ENCODE measurements at regions not wholly inside any gene's neighbourhood (a gene's known extent, or its start where the extent isn't known, plus 50 kb on each side); places are given as distances from the start of the nearest gene placed in this dataset.

DNA sequence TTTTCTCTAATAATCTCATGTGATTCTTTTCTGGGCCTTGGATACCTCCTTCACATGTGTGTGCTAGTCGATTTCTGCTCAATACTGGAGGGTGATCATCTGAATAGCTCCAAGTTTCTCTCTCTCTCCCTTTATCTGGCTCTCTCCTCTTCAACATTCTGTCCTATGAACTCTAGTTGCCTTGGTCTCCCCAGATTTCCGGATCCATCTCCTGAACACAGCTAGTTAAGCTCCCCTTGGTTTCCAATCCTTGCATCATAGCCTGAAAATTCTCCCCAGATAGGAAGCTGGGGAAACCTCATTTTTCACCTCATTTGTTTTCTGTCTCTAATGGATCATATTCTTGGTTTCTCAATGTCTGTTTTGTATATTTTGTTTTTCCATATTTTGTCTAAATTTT lies 832.3 kb downstream of the MTRR start:
- Histone ChIP-seq H3K9me3 (replicated peaks; ENCODE audit: control insufficient read depth, insufficient read depth, low read length) (no peaks in the 10 kb centered on the region), H3K4me2 (ENCODE audit: control insufficient read depth, insufficient read depth) (no peak overlapping the region), H3K27ac (ENCODE audit: control insufficient read depth, insufficient read depth) (no peak overlapping the region), H3K4me1 (ENCODE audit: control insufficient read depth, insufficient read depth, low read length) (no peaks in the 10 kb centered on the region), H3K4me3 (no peak overlapping the region), H2AFZ (ENCODE audit: control insufficient read depth, low read depth, low read length) (no peak overlapping the region), H4K20me1 (ENCODE audit: control insufficient read depth, insufficient read depth) (no peaks in the 10 kb centered on the region), H3K27me3 (replicated peaks in 1 of 2; ENCODE audit: control insufficient read depth in 2 of 2, insufficient read depth in 2 of 2, low read length in 1 of 2) (no peaks in the 10 kb centered on the region), H3K36me3 (ENCODE audit: control insufficient read depth in 2 of 2, insufficient read depth in 2 of 2, low read length in 1 of 2) (no peaks in the 10 kb centered on the region), H3K9ac (ENCODE audit: control insufficient read depth, insufficient read depth, low read length) (no peak overlapping the region), H3K79me2 (ENCODE audit: control insufficient read depth, insufficient read depth, low read length) (no peaks in the 10 kb centered on the region)
- intact Hi-C loops (cut with micrococcal nuclease; ENCODE audit: unreplicated experiment) = no loop called here
- BruUV-seq (replicated peaks) = no TSS peak
- FAIRE-seq (no peak), DNase-seq (ENCODE audit: low read depth, low spot score) (no peak), ATAC-seq (no peak)
- ChIA-PET SMC1A (ENCODE audit: uncharacterized antibody, unreplicated experiment) (no interaction called here), CTCF (interaction anchor here (0.6 kb wide), 1 partner anchor 10 kb away, joined by 3 read pairs; no protein-coding TSS in a partner anchor), RAD21 (ENCODE audit: unreplicated experiment) (no interaction called here), POLR2A (no interaction called here)
- TF ChIP-seq REST (IDR thresholded peaks at IDR 0.05; ENCODE audit: low read depth, low read length) = no peak
- TF ChIP-seq ZNF24 (IDR thresholded peaks at IDR 0.05) = no peak
- no peak for TF ChIP-seq ZBED1 (IDR thresholded peaks at IDR 0.05; ENCODE audit: borderline replicate concordance)
- no peak for TF ChIP-seq FOXK2 (IDR thresholded peaks at IDR 0.05)
- TF ChIP-seq MXI1 (IDR thresholded peaks at IDR 0.05; ENCODE audit: low read depth, low read length) = no peak
- no peak for TF ChIP-seq MYC (IDR thresholded peaks at IDR 0.05; ENCODE audit: insufficient read depth, insufficient read length, insufficient replicate concordance, low read length, severe bottlenecking)
- no peak for TF ChIP-seq CHD2 (IDR thresholded peaks at IDR 0.05; ENCODE audit: borderline replicate concordance, low read depth, low read length)
- no peak for TF ChIP-seq STAT1 (conservative IDR thresholded peaks at IDR 0.05)
- no peak for TF ChIP-seq SPI1 (IDR thresholded peaks at IDR 0.05; ENCODE audit: borderline replicate concordance, insufficient read depth, low read depth, low read length)
- TF ChIP-seq, protein P1, sequence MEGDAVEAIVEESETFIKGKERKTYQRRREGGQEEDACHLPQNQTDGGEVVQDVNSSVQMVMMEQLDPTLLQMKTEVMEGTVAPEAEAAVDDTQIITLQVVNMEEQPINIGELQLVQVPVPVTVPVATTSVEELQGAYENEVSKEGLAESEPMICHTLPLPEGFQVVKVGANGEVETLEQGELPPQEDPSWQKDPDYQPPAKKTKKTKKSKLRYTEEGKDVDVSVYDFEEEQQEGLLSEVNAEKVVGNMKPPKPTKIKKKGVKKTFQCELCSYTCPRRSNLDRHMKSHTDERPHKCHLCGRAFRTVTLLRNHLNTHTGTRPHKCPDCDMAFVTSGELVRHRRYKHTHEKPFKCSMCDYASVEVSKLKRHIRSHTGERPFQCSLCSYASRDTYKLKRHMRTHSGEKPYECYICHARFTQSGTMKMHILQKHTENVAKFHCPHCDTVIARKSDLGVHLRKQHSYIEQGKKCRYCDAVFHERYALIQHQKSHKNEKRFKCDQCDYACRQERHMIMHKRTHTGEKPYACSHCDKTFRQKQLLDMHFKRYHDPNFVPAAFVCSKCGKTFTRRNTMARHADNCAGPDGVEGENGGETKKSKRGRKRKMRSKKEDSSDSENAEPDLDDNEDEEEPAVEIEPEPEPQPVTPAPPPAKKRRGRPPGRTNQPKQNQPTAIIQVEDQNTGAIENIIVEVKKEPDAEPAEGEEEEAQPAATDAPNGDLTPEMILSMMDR (IDR thresholded peaks at IDR 0.05 in 2 of 3, conservative IDR thresholded peaks at IDR 0.05 in 1 of 3; ENCODE audit: control insufficient read depth in 2 of 3, extremely low read depth in 1 of 3, insufficient read depth in 1 of 3, low read depth in 3 of 3, low read length in 3 of 3) = no peak
- TF ChIP-seq ZZZ3 (IDR thresholded peaks at IDR 0.05; ENCODE audit: control insufficient read depth, insufficient read length, low read depth) = no peak
- TF ChIP-seq CUX1 (IDR thresholded peaks at IDR 0.05; ENCODE audit: insufficient replicate concordance, low read depth, low read length) = no peak
- TF ChIP-seq ATF3 (IDR thresholded peaks at IDR 0.05; ENCODE audit: borderline replicate concordance, extremely low read depth, low read depth, low read length) = no peak
- no peak for TF ChIP-seq CREM (IDR thresholded peaks at IDR 0.05; ENCODE audit: low read depth)
- in situ Hi-C loops (cut with MboI) = no loop called here
- 0% methylated on average over 2 of the region's 2 CpGs for WGBS (ENCODE audit: insufficient coverage, insufficient replicate concordance, low lambda C conversion rate, missing lambda C conversion rate)

Data from GM12878 (cell line).